ENCODE measurements at regions not wholly inside any gene's neighbourhood (a gene's known extent, or its start where the extent isn't known, plus 50 kb on each side); places are given as distances from the start of the nearest gene placed in this dataset.

DNA sequence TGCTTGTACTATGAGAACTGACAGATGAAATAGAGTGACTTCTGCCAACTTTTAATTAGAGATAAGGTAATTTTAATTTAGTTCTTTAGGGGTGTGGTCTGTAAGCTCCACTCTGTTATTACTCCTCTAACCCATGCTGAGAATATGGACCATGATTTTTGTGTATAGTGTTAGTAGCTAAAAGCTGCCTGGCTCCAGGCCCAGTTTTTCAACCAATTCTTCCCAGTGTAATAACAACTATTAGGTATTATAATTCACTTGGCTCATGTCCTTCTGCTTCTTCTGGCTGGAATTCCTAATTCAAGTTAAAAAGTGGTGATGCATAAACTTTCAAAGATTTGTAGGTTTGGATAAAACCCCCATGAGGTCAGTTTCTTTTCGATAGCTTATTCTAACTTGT is 216.3 kb downstream of the ISL1 start:
- Histone ChIP-seq H4K8ac (ENCODE audit: low read depth in 2 of 2, low read length in 2 of 2) (no peak overlapping the region), H4K20me1 (ENCODE audit: insufficient read depth, low read length) (no peaks in the 10 kb centered on the region), H3K14ac (replicated peaks; ENCODE audit: low read depth, low read length) (no peak overlapping the region), H3K9ac (ENCODE audit: low read depth, low read length) (no peak overlapping the region), H3K79me1 (ENCODE audit: low read depth in 1 of 2, low read length in 2 of 2) (no peaks in the 10 kb centered on the region), H3K9me1 (ENCODE audit: insufficient read depth, low read length) (no peaks in the 10 kb centered on the region), H3K9me3 (ENCODE audit: control insufficient read depth, insufficient read depth, low read length) (no peaks in the 10 kb centered on the region), H2BK5ac (ENCODE audit: low read depth, low read length, poor library complexity, severe bottlenecking) (no peak overlapping the region), H3K4me2 (ENCODE audit: low read depth, low read length) (no peak overlapping the region), H3K18ac (ENCODE audit: low read depth, low read length) (no peak overlapping the region), H2AK9ac (replicated peaks; ENCODE audit: low read depth, low read length, poor library complexity) (no peak overlapping the region), H2BK15ac (ENCODE audit: low read depth, low read length) (no peak overlapping the region), H4K5ac (ENCODE audit: low read depth, low read length) (no peak overlapping the region), H4K91ac (ENCODE audit: insufficient read depth, low read depth, low read length) (no peak overlapping the region), H2AK5ac (ENCODE audit: low read depth, low read length) (no peak overlapping the region), H2BK20ac (ENCODE audit: low read depth, low read length) (no peak overlapping the region), H3K56ac (ENCODE audit: extremely low read depth, insufficient read depth, low read length) (no peak overlapping the region), H3K4ac (ENCODE audit: low read depth, low read length) (no peak overlapping the region), H2AFZ (replicated peaks; ENCODE audit: low read length, poor library complexity) (no peak overlapping the region), H3K27ac (ENCODE audit: insufficient read depth, low read length) (no peak overlapping the region), H3K27me3 (ENCODE audit: control insufficient read depth, insufficient read depth, low read length) (no peaks in the 10 kb centered on the region), H3K4me1 (ENCODE audit: control insufficient read depth, insufficient read depth, low read length) (no peaks in the 10 kb centered on the region), H3K36me3 (ENCODE audit: control insufficient read depth, insufficient read depth, low read length) (no peaks in the 10 kb centered on the region), H3K23ac (ENCODE audit: low read depth, low read length) (no peak overlapping the region), H3K4me3 (ENCODE audit: insufficient read depth, low read depth, low read length) (no peak overlapping the region), H2BK120ac (ENCODE audit: low read depth, low read length) (no peak overlapping the region)
- intact Hi-C loops (cut with micrococcal nuclease) (no loop called here), dilution Hi-C loops (cut with HindIII; ENCODE audit: low sequenced_read_pairs, unreplicated experiment) (no loop called here), in situ Hi-C loops (cut with MboI; ENCODE audit: low sequenced_read_pairs) (no loop called here)
- no TSS peak for BruUV-seq (replicated peaks)
- no CpG with 5 or more reads among the region's 1 CpG for WGBS, 2 experiments (ENCODE audit: extremely low coverage in 2 of 2, insufficient read length in 1 of 2)
- ChIA-PET POLR2A (ENCODE audit: unreplicated experiment) (no interaction called here), CTCF (no interaction called here)
- DNase-seq = no peak
- TF ChIP-seq NFE2L2 (IDR thresholded peaks at IDR 0.05; ENCODE audit: low read depth, low read length) = no peak
- no peak for TF ChIP-seq SMC3 (IDR thresholded peaks at IDR 0.05; ENCODE audit: low read depth, low read length)
- TF ChIP-seq CTCF (conservative IDR thresholded peaks at IDR 0.05; ENCODE audit: low read depth, low read length) = no peak
- no peak for TF ChIP-seq CEBPB (IDR thresholded peaks at IDR 0.05; ENCODE audit: low read depth, low read length)
- no peak for TF ChIP-seq USF2 (IDR thresholded peaks at IDR 0.05; ENCODE audit: low read depth, low read length)
- no peak for TF ChIP-seq BHLHE40 (IDR thresholded peaks at IDR 0.05; ENCODE audit: low read depth, low read length)
- TF ChIP-seq POLR2A (IDR thresholded peaks at IDR 0.05; ENCODE audit: low read depth, low read length) = no peak
- TF ChIP-seq RCOR1 (IDR thresholded peaks at IDR 0.05; ENCODE audit: insufficient replicate concordance, low read length) = no peak
- no peak for TF ChIP-seq MAZ (IDR thresholded peaks at IDR 0.05; ENCODE audit: borderline replicate concordance, low read depth, low read length)
- no peak for ATAC-seq (ENCODE audit: low read depth)
